DOHH2 (cell line): ENCODE measurements at regions not wholly inside any gene's neighbourhood (a gene's known extent, or its start where the extent isn't known, plus 50 kb on each side); places are given as distances from the start of the nearest gene placed in this dataset.
"Not testable (repeated sequence)": the region's sequence is repeated elsewhere in the genome, so short reads cannot be mapped to it uniquely, and the experiment has no call there.

Experiments
- H3F3A ChIP-seq: fragments of 200-600 bp; sonication (generic), shearing (Covaris generic); 2 replicates; pipeline ENCODE4 v1.6.0; 2016; ENCODE audit warnings: antibody characterized with exemption, mild to moderate bottlenecking; ENCODE audit not compliant: control insufficient read depth, insufficient read depth
- H3K27ac ChIP-seq: fragments of 200-600 bp; sonication (generic); 2 replicates; pipeline ENCODE4 v1.5.1; 2014; ENCODE audit warnings: low read depth, mild to moderate bottlenecking, low read length, moderate library complexity
- H3K27me3 ChIP-seq: fragments of 200-600 bp; sonication (generic); 2 replicates; pipeline ENCODE4 v1.6.1; 2014; ENCODE audit warnings: mild to moderate bottlenecking, low read length, mixed read lengths; ENCODE audit not compliant: control insufficient read depth
- H3K36me3 ChIP-seq: fragments of 200-600 bp; sonication (generic); 2 replicates; pipeline ENCODE4 v1.6.1; 2014; ENCODE audit warnings: mild to moderate bottlenecking, low read length, moderate library complexity, mixed read lengths; ENCODE audit not compliant: control insufficient read depth
- H3K4me1 ChIP-seq: fragments of 200-600 bp; sonication (generic); 2 replicates; pipeline ENCODE4 v1.6.1; 2014; ENCODE audit warnings: mild to moderate bottlenecking, low read length, mixed read lengths; ENCODE audit not compliant: control insufficient read depth
- H3K4me2 ChIP-seq: fragments of 200-600 bp; sonication (generic); 2 replicates; pipeline ENCODE4 v1.6.0; 2014; ENCODE audit warnings: mild to moderate bottlenecking, low read length, moderate library complexity
- H3K4me3 ChIP-seq: fragments of 200-600 bp; sonication (generic); 2 replicates; pipeline ENCODE4 v1.5.1; 2014; ENCODE audit warnings: mild to moderate bottlenecking, low read length, mixed read lengths
- H3K79me2 ChIP-seq: fragments of 200-600 bp; sonication (generic); 2 replicates; pipeline ENCODE4 v1.6.1; 2014; ENCODE audit warnings: mild to moderate bottlenecking, low read length, mixed read lengths; ENCODE audit not compliant: control insufficient read depth
- H3K9me2 ChIP-seq: fragments of 200-600 bp; sonication (generic); replicated peaks from 2 replicates; pipeline ENCODE4 v1.6.1; 2014; ENCODE audit warnings: mild to moderate bottlenecking, low read length, mixed read lengths; ENCODE audit not compliant: control insufficient read depth
- H3K9me3 ChIP-seq: fragments of 200-600 bp; sonication (generic); 2 replicates; pipeline ENCODE4 v1.6.1; 2014; ENCODE audit warnings: antibody characterized with exemption, low read length, mixed read lengths; ENCODE audit not compliant: control insufficient read depth, insufficient read depth
- H4K20me1 ChIP-seq: fragments of 200-600 bp; sonication (generic); 2 replicates; pipeline ENCODE4 v1.6.0; 2014; ENCODE audit warnings: low read depth, mild to moderate bottlenecking, antibody characterized with exemption, low read length, moderate library complexity; ENCODE audit not compliant: control insufficient read depth, insufficient read depth
- CTCF ChIP-seq: fragments of 200-600 bp; sonication (generic); IDR thresholded peaks from one replicate; pipeline ENCODE4 v1.5.1; 2014; ENCODE audit warnings: antibody characterized with exemption, mild to moderate bottlenecking, low read depth, low read length; ENCODE audit not compliant: poor library complexity, severe bottlenecking
- EZH2phosphoT487 ChIP-seq: fragments of 200-600 bp; sonication (generic); IDR thresholded peaks from 2 replicates; pipeline ENCODE4 v1.6.1; 2017; ENCODE audit warnings: borderline replicate concordance, mild to moderate bottlenecking, antibody characterized with exemption, low read length, moderate library complexity, mixed read lengths

DNA sequence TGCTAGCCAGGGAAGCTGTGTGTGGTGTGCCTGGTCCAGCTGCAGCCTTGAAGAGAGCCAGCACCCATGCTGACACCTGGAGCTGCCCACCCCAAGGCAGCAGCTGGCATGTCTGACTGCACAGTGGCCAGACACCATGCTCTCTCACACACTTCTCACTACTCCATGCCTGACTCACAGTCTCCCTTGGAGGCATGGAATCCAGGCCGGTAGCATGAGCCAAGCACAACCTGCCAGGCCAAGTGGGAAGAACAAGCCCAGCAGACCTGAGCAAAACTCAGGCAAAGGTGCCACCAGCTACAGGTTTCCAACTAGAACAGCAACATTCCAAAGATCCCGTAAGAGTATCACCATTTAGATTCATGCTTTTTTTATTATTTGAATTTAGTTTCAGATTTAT is 625.3 kb upstream of the LRRTM4 start:
- Histone ChIP-seq H3F3A (no peaks in the 10 kb centered on the region), H3K36me3 (no peaks in the 10 kb centered on the region), H3K27me3 (no peaks in the 10 kb centered on the region), H3K79me2 (no peaks in the 10 kb centered on the region), H3K4me2 (no peak overlapping the region), H3K4me3 (no peak overlapping the region), H4K20me1 (no peaks in the 10 kb centered on the region), H3K27ac (no peak overlapping the region), H3K4me1 (no peaks in the 10 kb centered on the region), H3K9me3 (no peaks in the 10 kb centered on the region; the same call in 1 of the 2 replicates), H3K9me2 (no peaks in the 10 kb centered on the region)
- TF ChIP-seq CTCF (no peak), EZH2phosphoT487 (no peak)

DNA sequence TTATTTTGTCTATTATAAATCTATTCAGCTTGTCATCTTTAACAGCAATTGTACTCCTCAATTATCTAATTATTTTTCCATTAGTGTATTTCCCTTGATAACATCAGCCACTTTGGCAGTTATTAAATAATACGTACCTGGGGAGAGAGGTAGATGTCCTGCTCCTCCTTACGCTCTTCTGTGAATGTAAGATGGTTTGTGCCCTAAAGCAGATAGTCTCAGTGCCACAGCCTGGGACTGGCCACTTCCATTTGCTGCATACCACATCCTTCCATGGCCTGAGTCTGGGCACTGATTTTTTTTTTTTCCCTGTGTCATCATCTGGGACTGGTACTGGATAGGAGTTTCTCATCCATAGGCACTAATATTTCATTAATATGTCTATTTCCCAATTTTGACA is 632.4 kb upstream of the LRRTM4 start:
- TF ChIP-seq EZH2phosphoT487: no peak
- no peak for TF ChIP-seq CTCF
- Histone ChIP-seq H3K9me3 (no peaks in the 10 kb centered on the region), H3K4me3 (no peak overlapping the region), H3K27ac (no peak overlapping the region), H3K4me2 (no peak overlapping the region), H3K4me1 (no peaks in the 10 kb centered on the region), H3K9me2 (no peaks in the 10 kb centered on the region), H3K36me3 (no peaks in the 10 kb centered on the region), H3K79me2 (no peaks in the 10 kb centered on the region), H3F3A (no peaks in the 10 kb centered on the region), H3K27me3 (no peaks in the 10 kb centered on the region), H4K20me1 (no peaks in the 10 kb centered on the region)

DNA sequence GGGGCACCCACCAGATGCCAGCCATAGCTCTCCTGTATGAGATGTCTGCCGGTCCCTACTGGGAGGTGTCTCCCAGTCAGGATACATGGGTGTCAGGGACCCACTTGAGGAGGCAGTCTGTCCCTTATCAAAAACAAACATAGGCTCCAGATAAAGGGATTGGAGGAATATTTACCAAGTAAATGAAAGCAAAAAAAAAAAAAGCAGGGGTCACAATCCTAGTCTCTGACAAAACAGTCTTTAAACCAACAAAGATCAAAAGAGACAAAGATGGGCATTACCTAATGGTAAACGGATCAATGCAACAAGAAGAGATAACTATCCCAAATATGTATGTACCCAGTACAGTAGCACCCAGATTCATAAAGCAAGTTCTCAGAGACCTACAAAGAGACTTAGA is 640.0 kb upstream of the LRRTM4 start:
- Histone ChIP-seq H3K4me2 (no peak overlapping the region), H3K79me2 (no peaks in the 10 kb centered on the region), H3F3A (no peaks in the 10 kb centered on the region), H3K27me3 (no peaks in the 10 kb centered on the region), H3K4me1 (no peaks in the 10 kb centered on the region), H3K27ac (no peak overlapping the region), H4K20me1 (no peaks in the 10 kb centered on the region), H3K36me3 (no peaks in the 10 kb centered on the region), H3K9me3 (no peaks in the 10 kb centered on the region), H3K9me2 (no peaks in the 10 kb centered on the region), H3K4me3 (no peak overlapping the region)
- TF ChIP-seq EZH2phosphoT487 (no peak), CTCF (no peak)

DNA sequence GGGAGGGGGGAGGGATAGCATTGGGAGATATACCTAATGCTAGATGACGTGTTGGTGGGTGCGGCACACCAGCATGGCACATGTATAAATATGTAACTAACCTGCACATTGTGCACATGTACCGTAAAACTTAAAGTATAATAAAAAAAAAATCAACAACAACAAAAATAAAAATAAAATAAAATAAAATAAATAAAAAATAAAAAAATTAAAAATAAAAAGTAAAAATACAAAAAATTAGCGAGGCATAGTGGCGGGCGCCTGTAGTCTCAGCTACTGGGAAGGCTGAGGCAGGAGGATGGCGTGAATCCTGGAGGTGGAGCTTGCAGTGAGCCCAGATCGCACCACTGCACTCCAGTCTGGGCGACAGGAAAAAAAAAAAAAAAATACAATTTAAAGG is 650.0 kb upstream of the LRRTM4 start:
- H3K4me1 ChIP-seq, H3K79me2 ChIP-seq, H3F3A ChIP-seq, H3K9me3 ChIP-seq, H4K20me1 ChIP-seq, H3K27ac ChIP-seq, H3K9me2 ChIP-seq, H3K27me3 ChIP-seq, H3K4me3 ChIP-seq, H3K36me3 ChIP-seq, H3K4me2 ChIP-seq: not testable (repeated sequence)
